Nephron progenitor cell (in vitro differentiated cells): ENCODE measurements at regions not wholly inside any gene's neighbourhood (a gene's known extent, or its start where the extent isn't known, plus 50 kb on each side); places are given as distances from the start of the nearest gene placed in this dataset.

Experiments
- DNase-seq: peaks from one replicate; pipeline ENCODE4 v3.0.0; 2021
- H3K27ac Mint-ChIP-seq: 2 replicates; pipeline ENCODE4 v1.8.0; 2021; ENCODE audit warnings: mild to moderate bottlenecking, moderate library complexity, mixed read lengths
- H3K27me3 Mint-ChIP-seq: 2 replicates; pipeline ENCODE4 v1.8.0; 2021; ENCODE audit warnings: mild to moderate bottlenecking, low read depth, mixed read lengths; ENCODE audit not compliant: poor library complexity
- H3K36me3 Mint-ChIP-seq: 2 replicates; pipeline ENCODE4 v1.8.0; 2021; ENCODE audit warnings: low read depth, mixed read lengths
- H3K4me1 Mint-ChIP-seq: 2 replicates; pipeline ENCODE4 v1.8.0; 2021; ENCODE audit warnings: mixed read lengths
- H3K4me3 Mint-ChIP-seq: 2 replicates; pipeline ENCODE4 v1.8.0; 2021; ENCODE audit warnings: mild to moderate bottlenecking, moderate library complexity, mixed read lengths
- H3K9me3 Mint-ChIP-seq: 2 replicates; pipeline ENCODE4 v1.8.0; 2021; ENCODE audit warnings: mild to moderate bottlenecking, moderate library complexity, mixed read lengths
- TF ChIP-seq, protein P1 (sequence below): fragments of 200-600 bp; sonication (generic); IDR thresholded peaks from 2 replicates; pipeline ENCODE4 v1.5.0; 2021; ENCODE audit warnings: antibody characterized with exemption

DNA sequence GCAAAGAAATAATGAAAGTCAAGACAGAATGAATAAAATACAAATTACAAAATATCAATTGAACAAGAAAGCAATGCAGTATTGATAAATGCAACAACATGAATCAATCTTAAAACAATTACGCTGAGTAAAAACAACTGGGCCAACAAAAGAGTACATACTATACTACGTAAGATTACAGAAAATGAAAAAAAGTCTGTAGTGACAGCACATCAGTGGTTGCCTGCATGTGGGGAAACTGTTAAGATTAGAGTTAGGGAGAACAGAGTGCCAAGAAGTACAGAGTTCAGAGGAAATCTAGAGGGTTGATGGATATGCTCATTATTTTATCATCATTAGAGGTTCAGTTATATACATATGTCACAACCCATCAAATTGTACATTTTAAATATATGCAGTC, 706.6 kb upstream of the ACO1 start:
- Mint-ChIP-seq H3K9me3 (no peaks in the 10 kb centered on the region), H3K36me3 (no peaks in the 10 kb centered on the region), H3K4me3 (no peak overlapping the region), H3K4me1 (no peaks in the 10 kb centered on the region), H3K27ac (no peak overlapping the region), H3K27me3 (no peaks in the 10 kb centered on the region)
- TF ChIP-seq, protein P1, sequence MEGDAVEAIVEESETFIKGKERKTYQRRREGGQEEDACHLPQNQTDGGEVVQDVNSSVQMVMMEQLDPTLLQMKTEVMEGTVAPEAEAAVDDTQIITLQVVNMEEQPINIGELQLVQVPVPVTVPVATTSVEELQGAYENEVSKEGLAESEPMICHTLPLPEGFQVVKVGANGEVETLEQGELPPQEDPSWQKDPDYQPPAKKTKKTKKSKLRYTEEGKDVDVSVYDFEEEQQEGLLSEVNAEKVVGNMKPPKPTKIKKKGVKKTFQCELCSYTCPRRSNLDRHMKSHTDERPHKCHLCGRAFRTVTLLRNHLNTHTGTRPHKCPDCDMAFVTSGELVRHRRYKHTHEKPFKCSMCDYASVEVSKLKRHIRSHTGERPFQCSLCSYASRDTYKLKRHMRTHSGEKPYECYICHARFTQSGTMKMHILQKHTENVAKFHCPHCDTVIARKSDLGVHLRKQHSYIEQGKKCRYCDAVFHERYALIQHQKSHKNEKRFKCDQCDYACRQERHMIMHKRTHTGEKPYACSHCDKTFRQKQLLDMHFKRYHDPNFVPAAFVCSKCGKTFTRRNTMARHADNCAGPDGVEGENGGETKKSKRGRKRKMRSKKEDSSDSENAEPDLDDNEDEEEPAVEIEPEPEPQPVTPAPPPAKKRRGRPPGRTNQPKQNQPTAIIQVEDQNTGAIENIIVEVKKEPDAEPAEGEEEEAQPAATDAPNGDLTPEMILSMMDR = no peak
- DNase-seq = no peak

DNA sequence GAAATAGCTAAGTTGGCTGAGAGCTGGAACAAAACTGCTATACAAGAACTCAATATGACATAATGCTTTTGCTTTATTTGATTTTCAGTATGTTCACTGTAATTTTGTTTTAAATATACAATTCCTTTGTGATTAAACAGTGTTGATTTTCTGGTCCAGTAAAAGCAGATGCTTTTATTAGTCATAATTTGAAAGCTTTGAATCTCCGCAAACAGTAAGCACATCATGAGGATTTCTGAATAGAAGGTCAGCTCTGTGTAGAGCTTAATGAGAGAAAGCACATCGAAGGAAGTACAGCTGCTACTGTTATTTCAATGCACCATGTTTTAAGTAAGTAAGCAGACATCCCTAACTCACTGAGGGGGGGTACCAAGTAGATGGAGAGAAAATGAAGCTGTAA, 701.3 kb upstream of the ACO1 start:
- H3K27me3 Mint-ChIP-seq = no peaks in the 10 kb centered on the region
- no peaks in the 10 kb centered on the region for H3K4me1 Mint-ChIP-seq
- H3K36me3 Mint-ChIP-seq = no peaks in the 10 kb centered on the region
- DNase-seq = no peak
- TF ChIP-seq, protein P1 = no peak
- H3K4me3 Mint-ChIP-seq = no peak overlapping the region
- H3K9me3 Mint-ChIP-seq = no peaks in the 10 kb centered on the region
- no peak overlapping the region for H3K27ac Mint-ChIP-seq

GRCh38 chr9:31697956-31698355, 686.5 kb upstream of the ACO1 start:
- no peak for DNase-seq
- H3K4me1 Mint-ChIP-seq = no peaks in the 10 kb centered on the region
- no peaks in the 10 kb centered on the region for H3K9me3 Mint-ChIP-seq
- TF ChIP-seq, protein P1 = no peak
- H3K4me3 Mint-ChIP-seq = no peak overlapping the region
- H3K27ac Mint-ChIP-seq = no peak overlapping the region
- no peaks in the 10 kb centered on the region for H3K27me3 Mint-ChIP-seq
- H3K36me3 Mint-ChIP-seq = no peaks in the 10 kb centered on the region

- no peaks in the 10 kb centered on the region for H3K9me3 Mint-ChIP-seq
- TF ChIP-seq, protein P1 = no peak
- no peaks in the 10 kb centered on the region for H3K36me3 Mint-ChIP-seq
- no peak for DNase-seq
- no peak overlapping the region for H3K4me3 Mint-ChIP-seq
- no peaks in the 10 kb centered on the region for H3K4me1 Mint-ChIP-seq
- peaks cover 2% of the 10 kb centered on the region for H3K27me3 Mint-ChIP-seq
- no peak overlapping the region for H3K27ac Mint-ChIP-seq
Observed at GRCh38 chr9:31699836-31700235, 684.6 kb upstream of the ACO1 start.

DNA sequence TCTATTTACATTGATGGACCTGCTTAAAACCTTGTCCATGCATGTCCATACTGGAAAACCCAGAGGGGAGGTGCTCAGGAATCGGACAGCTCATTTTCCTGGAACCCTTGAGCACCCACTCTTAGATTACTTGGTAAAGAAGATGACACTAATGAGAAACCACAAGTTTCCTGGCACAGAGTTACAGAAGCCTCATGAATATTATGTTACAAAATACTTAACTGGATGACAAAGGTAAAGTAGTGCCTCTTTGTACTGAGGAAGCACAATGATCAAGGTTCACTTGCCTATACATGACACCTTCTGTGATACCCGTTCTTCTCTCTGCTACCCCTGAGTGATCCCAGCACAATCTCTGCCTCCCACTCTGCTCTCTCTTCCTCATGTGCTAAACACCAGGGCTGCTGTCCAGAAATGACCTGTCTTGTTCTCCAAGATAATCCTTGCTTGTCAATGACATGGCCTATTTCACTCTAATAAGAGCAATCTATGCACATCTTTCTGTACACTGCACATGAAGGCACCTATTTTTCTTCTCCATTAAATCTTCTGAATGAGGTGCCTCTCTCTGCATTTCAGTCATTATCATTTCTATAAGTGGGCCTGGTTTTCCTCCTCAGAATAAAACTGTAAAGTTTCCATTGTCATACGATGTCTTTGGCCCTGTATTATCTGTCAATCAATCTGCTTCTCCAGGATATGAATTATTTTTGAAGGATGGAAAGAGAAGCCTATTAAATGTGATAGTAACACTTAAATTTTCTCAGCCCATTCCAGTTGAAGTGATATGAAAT, 684.0 kb upstream of the ACO1 start:
- DNase-seq = no peak
- H3K27me3 Mint-ChIP-seq = peaks cover 2% of the 10 kb centered on the region
- no peaks in the 10 kb centered on the region for H3K9me3 Mint-ChIP-seq
- TF ChIP-seq, protein P1 = no peak
- no peak overlapping the region for H3K27ac Mint-ChIP-seq
- no peak overlapping the region for H3K4me3 Mint-ChIP-seq
- H3K36me3 Mint-ChIP-seq = no peaks in the 10 kb centered on the region
- no peaks in the 10 kb centered on the region for H3K4me1 Mint-ChIP-seq

DNA sequence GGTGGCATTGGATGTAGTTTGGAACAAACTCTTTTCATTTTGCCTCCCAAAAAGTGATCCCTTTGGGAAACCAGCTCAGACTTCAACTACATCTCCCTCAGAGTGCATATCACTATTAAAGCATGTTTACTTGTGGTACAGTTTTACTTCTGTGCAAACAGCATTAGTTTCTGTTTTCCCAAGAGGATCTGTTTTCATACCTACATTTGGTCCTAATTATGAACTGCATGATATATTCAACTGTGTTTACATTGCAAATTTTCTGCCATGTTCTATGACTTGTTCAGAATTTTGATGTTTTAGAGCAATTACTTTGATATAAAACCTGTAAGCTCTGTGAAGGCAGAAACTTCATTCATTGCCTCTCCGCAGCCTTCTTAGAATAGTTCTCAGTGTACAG, 681.5 kb upstream of the ACO1 start:
- no peak overlapping the region for H3K27ac Mint-ChIP-seq
- TF ChIP-seq, protein P1 = no peak
- H3K4me3 Mint-ChIP-seq = no peak overlapping the region
- H3K4me1 Mint-ChIP-seq = no peaks in the 10 kb centered on the region
- H3K9me3 Mint-ChIP-seq = no peaks in the 10 kb centered on the region
- no peaks in the 10 kb centered on the region for H3K36me3 Mint-ChIP-seq
- H3K27me3 Mint-ChIP-seq = peaks cover 6% of the 10 kb centered on the region
- no peak for DNase-seq
